ENCODE measurements at regions not wholly inside any gene's neighbourhood (a gene's known extent, or its start where the extent isn't known, plus 50 kb on each side); places are given as distances from the start of the nearest gene placed in this dataset.
"Not testable (repeated sequence)": the region's sequence is repeated elsewhere in the genome, so short reads cannot be mapped to it uniquely, and the experiment has no call there.

- no peak for DNase-seq
Measured at GRCh38 chr2:210861038-210861665, 304.8 kb downstream of the CPS1 start.

GRCh38 chr2:210862283-210863065, 306.1 kb downstream of the CPS1 start:
- no peak for DNase-seq

- no peak for DNase-seq
Measured at GRCh38 chr2:210863283-210863682, 306.9 kb downstream of the CPS1 start.

- not testable (repeated sequence) for DNase-seq
Measured at GRCh38 chr2:210871566-210871965, 315.2 kb downstream of the CPS1 start.

- no peak for DNase-seq
Measured at GRCh38 chr2:210873631-210874030, 317.2 kb downstream of the CPS1 start.

GRCh38 chr2:210884227-210884626, 327.8 kb downstream of the CPS1 start:
- DNase-seq: no peak

- no peak for DNase-seq
Measured at GRCh38 chr2:210888035-210888434, 331.6 kb downstream of the CPS1 start.

- DNase-seq: no peak
Measured at GRCh38 chr2:210895132-210895531, 338.7 kb downstream of the CPS1 start.

- DNase-seq: no peak
Measured at GRCh38 chr2:210899131-210899530, 342.7 kb downstream of the CPS1 start.

GRCh38 chr2:210901326-210901725, 344.9 kb downstream of the CPS1 start:
- no peak for DNase-seq

- no peak for DNase-seq
Measured at GRCh38 chr2:210912779-210913178, 356.4 kb downstream of the CPS1 start.

GRCh38 chr2:210913461-210913860, 357.1 kb downstream of the CPS1 start:
- no peak for DNase-seq

GRCh38 chr2:210915912-210916311, 359.5 kb downstream of the CPS1 start:
- no peak for DNase-seq

GRCh38 chr2:210917465-210917864, 361.1 kb downstream of the CPS1 start:
- DNase-seq: no peak

- DNase-seq: no peak
Measured at GRCh38 chr2:210919128-210919527, 362.7 kb downstream of the CPS1 start.

GRCh38 chr2:210922419-210922818, 366.0 kb downstream of the CPS1 start:
- DNase-seq: no peak

- no peak for DNase-seq
Measured at GRCh38 chr2:210928714-210929113, 372.3 kb downstream of the CPS1 start.

- no peak for DNase-seq
Measured at GRCh38 chr2:210938228-210938627, 381.8 kb downstream of the CPS1 start.

- no peak for DNase-seq
Measured at GRCh38 chr2:210946395-210946794, 390.0 kb downstream of the CPS1 start.

- not testable (repeated sequence) for DNase-seq
Measured at GRCh38 chr2:210950434-210951060, 394.1 kb downstream of the CPS1 start.

- DNase-seq: no peak
Measured at GRCh38 chr2:210954386-210954907, 398.0 kb downstream of the CPS1 start.

- no peak for DNase-seq
Measured at GRCh38 chr2:210955591-210955990, 399.2 kb downstream of the CPS1 start.

- DNase-seq: no peak
Measured at GRCh38 chr2:210956101-210956500, 399.7 kb downstream of the CPS1 start.

GRCh38 chr2:210961249-210961648, 404.9 kb downstream of the CPS1 start:
- no peak for DNase-seq

Data from NCI-H2107 (cell line).